HCT116 (cell line): ENCODE measurements at regions not wholly inside any gene's neighbourhood (a gene's known extent, or its start where the extent isn't known, plus 50 kb on each side); places are given as distances from the start of the nearest gene placed in this dataset.

Experiments used
- ATAC-seq: fragments of 200-7000 bp; cut with Tn5 transposase; 2 replicates; pipeline ENCODE4 v1.9.1; 2020; ENCODE audit warnings: mild to moderate bottlenecking, moderate library complexity
- BruUV-seq: library from RNA; stranded (reverse); fragments of 400-500 nt; replicated peaks from 2 replicates; lab custom pipeline; 2021; lab: Mats Ljungman, UMichigan
- CTCF ChIA-PET: fragments of 300-600 bp; sonication (Branson Sonifier 250); formaldehyde crosslinking; loops from one replicate; lab custom pipeline; 2021; ENCODE audit warnings: antibody characterized with exemption; lab: Charles Lee
- POLR2A ChIA-PET: fragments of 300-600, 350-600 bp; sonication (Branson Sonifier 250); formaldehyde crosslinking; loops from one replicate; lab custom pipeline; 2021; ENCODE audit warnings: antibody characterized with exemption; lab: Charles Lee
- RAD21 ChIA-PET, 2 experiments: fragments of 300-600 bp; sonication (Branson Sonifier 250); formaldehyde crosslinking; loops; one replicate each; lab custom pipeline; 2023; ENCODE audit warnings: low total read pairs in 2 of 2; ENCODE audit not compliant: uncharacterized antibody in 2 of 2, unreplicated experiment in 2 of 2, low non-redundant PET in 1 of 2; lab: Charles Lee
- DNase-seq: peaks from one replicate; pipeline ENCODE4 v3.0.0-alpha.2; 2010; ENCODE audit warnings: low read depth, low spot score
- H2AFZ ChIP-seq: fragments of 200-600 bp; shearing (Covaris generic), sonication (generic); 2 replicates; pipeline ENCODE4 v1.6.1; 2017; ENCODE audit warnings: low read depth, mixed run types, mixed read lengths, antibody characterized with exemption, low read length; ENCODE audit not compliant: poor library complexity, severe bottlenecking
- H3K27ac ChIP-seq: 2 replicates; pipeline ENCODE4 v1.5.1; 2012; ENCODE audit warnings: low read depth, low read length
- H3K27me3 ChIP-seq: fragments of 200-600 bp; sonication (generic); 2 replicates; pipeline ENCODE4 v1.6.1; 2016; ENCODE audit warnings: mixed run types, low read length, mixed read lengths; ENCODE audit not compliant: insufficient read depth
- H3K36me3 ChIP-seq, 2 experiments: fragments of 200-500 bp in 1 of 2; fragments of 200-600 bp in 1 of 2; sonication (Bioruptor generic) in 1 of 2; sonication (generic) in 1 of 2; 2 replicates each; pipeline versions ENCODE4 v1.5.1 to v1.6.1; 2014 to 2016; ENCODE audit warnings: low read length in 2 of 2, inconsistent platforms in 1 of 2, mixed read lengths in 1 of 2, mixed run types in 1 of 2; ENCODE audit not compliant: insufficient read depth in 2 of 2, control insufficient read depth in 1 of 2
- H3K4me1 ChIP-seq, 2 experiments: fragments of 200-600 bp in 1 of 2; sonication (generic) in 1 of 2; 2 replicates each; pipeline versions ENCODE4 v1.5.1 to v1.6.1; 2012 to 2017; ENCODE audit warnings: low read length in 2 of 2, inconsistent platforms in 1 of 2, mild to moderate bottlenecking in 1 of 2, mixed read lengths in 1 of 2, mixed run types in 1 of 2, moderate library complexity in 1 of 2; ENCODE audit not compliant: insufficient read depth in 2 of 2, control insufficient read depth in 1 of 2
- H3K4me2 ChIP-seq: fragments of 200-600 bp; sonication (generic); 2 replicates; pipeline ENCODE4 v1.6.1; 2017; ENCODE audit warnings: mixed run types, low read length, mixed read lengths
- H3K4me3 ChIP-seq, 2 experiments: fragments of 200-600 bp in 1 of 2; sonication (generic) in 1 of 2; replicated peaks in 1 of 2; 2 replicates each; pipeline ENCODE4 v1.5.1; 2011 to 2016; ENCODE audit warnings: low read length in 2 of 2, control low read depth in 1 of 2, low read depth in 1 of 2, mild to moderate bottlenecking in 1 of 2, mixed read lengths in 1 of 2, mixed run types in 1 of 2
- H3K79me2 ChIP-seq: fragments of 200-600 bp; sonication (generic); 2 replicates; pipeline ENCODE4 v1.6.1; 2017; ENCODE audit warnings: mild to moderate bottlenecking, mixed run types, low read length, moderate library complexity, mixed read lengths; ENCODE audit not compliant: insufficient read depth
- H3K9ac ChIP-seq: fragments of 200-600 bp; sonication (generic); 2 replicates; pipeline ENCODE4 v1.6.1; 2016; ENCODE audit warnings: low read length, mixed read lengths
- H3K9me2 ChIP-seq: fragments of 200-600 bp; sonication (generic), shearing (Covaris generic); 2 replicates; pipeline ENCODE4 v1.6.1; 2017; ENCODE audit warnings: mixed run types, mild to moderate bottlenecking, moderate library complexity; ENCODE audit not compliant: insufficient read depth
- H3K9me3 ChIP-seq, 2 experiments: fragments of 200-500 bp in 1 of 2; fragments of 200-600 bp in 1 of 2; sonication (Bioruptor generic) in 1 of 2; sonication (generic) in 1 of 2; 2 replicates each; pipeline ENCODE4 v1.6.1; 2014 to 2017; ENCODE audit warnings: low read length in 2 of 2, mixed read lengths in 2 of 2, inconsistent platforms in 1 of 2, low read depth in 1 of 2, mild to moderate bottlenecking in 1 of 2, mixed run types in 1 of 2, moderate library complexity in 1 of 2; ENCODE audit not compliant: control insufficient read depth in 1 of 2, insufficient read depth in 1 of 2
- H4K20me1 ChIP-seq: fragments of 200-600 bp; sonication (generic), shearing (Covaris generic); 2 replicates; pipeline ENCODE4 v1.6.1; 2017; ENCODE audit warnings: mixed run types, mild to moderate bottlenecking, moderate library complexity; ENCODE audit not compliant: insufficient read depth
- REST ChIP-seq: IDR thresholded peaks from 2 replicates; pipeline ENCODE4 v1.6.1; 2012; ENCODE audit warnings: low read depth
- SP1 ChIP-seq: IDR thresholded peaks from 2 replicates; pipeline ENCODE4 v1.6.1; 2012; ENCODE audit warnings: low read depth
- intact Hi-C: fragments of 100-400 bp; cut with micrococcal nuclease; formaldehyde crosslinking; loops from 2 replicates; pipeline ENCODE4 v1.10.0; 2022

- TF ChIP-seq REST = no peak
Measured at GRCh38 chr4:79147251-79147650, 178.6 kb downstream of the NAA11 start (continued).

GRCh38 chr4:79141530-79141929 is 184.3 kb downstream of the NAA11 start:
- Histone ChIP-seq H3K79me2 (no peaks in the 10 kb centered on the region), H3K9me3 (no peaks in the 10 kb centered on the region), H2AFZ (no peak overlapping the region), H3K4me2 (no peak overlapping the region), H3K4me3 (no peak overlapping the region), H3K9me2 (no peaks in the 10 kb centered on the region), H4K20me1 (no peaks in the 10 kb centered on the region), H3K27ac (no peak overlapping the region), H3K36me3 (no peaks in the 10 kb centered on the region), H3K27me3 (no peaks in the 10 kb centered on the region), H3K4me1 (no peaks in the 10 kb centered on the region), H3K9ac (no peak overlapping the region)
- intact Hi-C loops = no loop called here
- DNase-seq = no peak
- CTCF ChIA-PET = no interaction called here
- POLR2A ChIA-PET = no interaction called here
- ATAC-seq = peak; percentile 32; the same call in 1 of the 2 replicates
- TF ChIP-seq SP1 (no peak), REST (peak; percentile 54)
- RAD21 ChIA-PET = no interaction called here
- no TSS peak for BruUV-seq
